ENCODE measurements at regions not wholly inside any gene's neighbourhood (a gene's known extent, or its start where the extent isn't known, plus 50 kb on each side); places are given as distances from the start of the nearest gene placed in this dataset.

- TF ChIP-seq CTCF (IDR thresholded peaks at IDR 0.05) (no peak), POLR2AphosphoS5 (IDR thresholded peaks at IDR 0.05; ENCODE audit: insufficient read depth in 1 of 2, low read depth in 1 of 2) (no peak)
Observed at GRCh38 chr7:46900312-46901263, 681.3 kb downstream of the TNS3 start.
